Sciatic nerve (tissue), 2 donors: ENCODE measurements at regions not wholly inside any gene's neighbourhood (a gene's known extent, or its start where the extent isn't known, plus 50 kb on each side); places are given as distances from the start of the nearest gene placed in this dataset.
A peak's percentile ranks its signal among the peaks of the same experiment; 100 is the strongest.
"Not testable (repeated sequence)": the region's sequence is repeated elsewhere in the genome, so short reads cannot be mapped to it uniquely, and the experiment has no call there.

Source experiments
- ATAC-seq: fragments of 200-7000 bp; cut with Tn5 transposase; one replicate; pipeline ENCODE4 v1.9.1; 2020; ENCODE audit warnings: mild to moderate bottlenecking, moderate library complexity
- DNase-seq: peaks from one replicate; pipeline ENCODE4 v3.0.0-alpha.2; 2020; ENCODE audit warnings: low spot score
- intact Hi-C: fragments of 100-400 bp; cut with DNase I; formaldehyde crosslinking; loops from one replicate; pipeline ENCODE4 v1.14.2; 2022
- donor health status: DM: no; HTN: no; CAD: no.
- donor health status: DM: no; HTN: no; CAD: no.

GRCh38 chr12:105604281-105604680 is 273.8 kb downstream of the C12orf75 start:
- DNase-seq, intact Hi-C loops, ATAC-seq: not testable (repeated sequence)

GRCh38 chr12:105606613-105607012 is 276.1 kb downstream of the C12orf75 start:
- ATAC-seq, DNase-seq, intact Hi-C loops: not testable (repeated sequence)

- ATAC-seq = not testable (repeated sequence)
Measured at GRCh38 chr12:105609001-105609400, 278.5 kb downstream of the C12orf75 start.

GRCh38 chr12:105610459-105610858 is 280.0 kb downstream of the C12orf75 start:
- DNase-seq (no peak), ATAC-seq (no peak)
- intact Hi-C loops = no loop called here

More at GRCh38 chr12:105609001-105609400, 278.5 kb downstream of the C12orf75 start:
- DNase-seq, intact Hi-C loops: not testable (repeated sequence)

- ATAC-seq = no peak
- intact Hi-C loops = no loop called here
- DNase-seq = no peak
Measured at GRCh38 chr12:105611340-105611739, 280.8 kb downstream of the C12orf75 start.

GRCh38 chr12:105613269-105613668 is 282.8 kb downstream of the C12orf75 start:
- DNase-seq (no peak), ATAC-seq (no peak)
- intact Hi-C loops = no loop called here

GRCh38 chr12:105613887-105614286 is 283.4 kb downstream of the C12orf75 start:
- intact Hi-C loops = no loop called here
- ATAC-seq (no peak), DNase-seq (no peak)

- ATAC-seq (no peak), DNase-seq (no peak)
- intact Hi-C loops = no loop called here
Measured at GRCh38 chr12:105616971-105617540, 286.6 kb downstream of the C12orf75 start.

- intact Hi-C loops = no loop called here
- ATAC-seq = no peak
- DNase-seq = no peak
Measured at GRCh38 chr12:105622220-105622619, 291.7 kb downstream of the C12orf75 start.

GRCh38 chr12:105622846-105623736 is 292.6 kb downstream of the C12orf75 start:
- ATAC-seq (no peak), DNase-seq (no peak)
- intact Hi-C loops = no loop called here

GRCh38 chr12:105626653-105627052 is 296.2 kb downstream of the C12orf75 start:
- ATAC-seq = no peak
- intact Hi-C loops = no loop called here

GRCh38 chr12:105637470-105637869 is 307.0 kb downstream of the C12orf75 start:
- ATAC-seq (no peak), DNase-seq (no peak)
- intact Hi-C loops = no loop called here

More at GRCh38 chr12:105626653-105627052, 296.2 kb downstream of the C12orf75 start:
- DNase-seq = no peak

GRCh38 chr12:105640761-105641160 is 310.3 kb downstream of the C12orf75 start:
- intact Hi-C loops = no loop called here
- DNase-seq (no peak), ATAC-seq (no peak)

GRCh38 chr12:105641749-105642148 is 311.3 kb downstream of the C12orf75 start:
- intact Hi-C loops = no loop called here
- no peak for DNase-seq
- no peak for ATAC-seq

- peak; percentile 93 for ATAC-seq
Measured at GRCh38 chr12:105644770-105645169, 314.3 kb downstream of the C12orf75 start.

GRCh38 chr12:105654606-105655005 is 324.1 kb downstream of the C12orf75 start:
- ATAC-seq = peak; percentile 90
- intact Hi-C loops = no loop called here
- no peak for DNase-seq

More at GRCh38 chr12:105644770-105645169, 314.3 kb downstream of the C12orf75 start:
- intact Hi-C loops = no loop called here
- peak; percentile 72 for DNase-seq

GRCh38 chr12:105658389-105658788 is 327.9 kb downstream of the C12orf75 start:
- ATAC-seq (no peak), DNase-seq (no peak)
- intact Hi-C loops = no loop called here

GRCh38 chr12:105659355-105660075 is 329.0 kb downstream of the C12orf75 start:
- peak; percentile 94 for ATAC-seq
- intact Hi-C loops = no loop called here
- no peak for DNase-seq

GRCh38 chr12:105664765-105665164 is 334.3 kb downstream of the C12orf75 start:
- intact Hi-C loops, ATAC-seq, DNase-seq: not testable (repeated sequence)
